Loucy (cell line): ENCODE measurements at regions not wholly inside any gene's neighbourhood (a gene's known extent, or its start where the extent isn't known, plus 50 kb on each side); places are given as distances from the start of the nearest gene placed in this dataset.

Experiments
- H2AFZ ChIP-seq: fragments of 200-600 bp; sonication (generic); 2 replicates; pipeline ENCODE4 v1.6.0; 2016; ENCODE audit warnings: antibody characterized with exemption, mild to moderate bottlenecking, low read length, moderate library complexity
- H3F3A ChIP-seq: fragments of 200-600 bp; 2 replicates; pipeline ENCODE4 v1.6.0; 2016; ENCODE audit warnings: antibody characterized with exemption, low read depth, mild to moderate bottlenecking
- H3K27me3 ChIP-seq: fragments of 200-600 bp; sonication (generic); 2 replicates; pipeline ENCODE4 v1.6.1; 2014; ENCODE audit warnings: low read length, mild to moderate bottlenecking; ENCODE audit not compliant: insufficient read depth, poor library complexity, severe bottlenecking
- H3K36me3 ChIP-seq: fragments of 200-600 bp; sonication (generic); 2 replicates; pipeline ENCODE4 v1.6.1; 2016; ENCODE audit warnings: low read length; ENCODE audit not compliant: insufficient read depth
- H3K4me1 ChIP-seq: fragments of 200-600 bp; sonication (generic); 2 replicates; pipeline ENCODE4 v1.5.1; 2014; ENCODE audit warnings: low read length, mild to moderate bottlenecking; ENCODE audit not compliant: insufficient read depth, poor library complexity, severe bottlenecking
- H3K4me2 ChIP-seq: fragments of 200-600 bp; sonication (generic); 2 replicates; pipeline ENCODE4 v1.6.0; 2014; ENCODE audit warnings: antibody characterized with exemption, low read length, low read depth, mild to moderate bottlenecking; ENCODE audit not compliant: poor library complexity, severe bottlenecking
- H3K4me3 ChIP-seq: fragments of 200-600 bp; sonication (generic); 2 replicates; pipeline ENCODE4 v1.5.1; 2014; ENCODE audit warnings: low read length, mild to moderate bottlenecking, mixed read lengths; ENCODE audit not compliant: poor library complexity, severe bottlenecking
- H3K79me2 ChIP-seq: fragments of 200-600 bp; sonication (generic); 2 replicates; pipeline ENCODE4 v1.6.1; 2014; ENCODE audit warnings: low read length; ENCODE audit not compliant: insufficient read depth
- H3K9ac ChIP-seq: fragments of 200-600 bp; sonication (generic); 2 replicates; pipeline ENCODE4 v1.6.0; 2014; ENCODE audit warnings: mild to moderate bottlenecking, low read depth, low read length, moderate library complexity; ENCODE audit not compliant: poor library complexity, severe bottlenecking
- H3K9me2 ChIP-seq: fragments of 200-600 bp; sonication (generic); replicated peaks from 2 replicates; pipeline ENCODE4 v1.6.1; 2016; ENCODE audit warnings: low read depth, low read length, mixed read lengths
- H3K9me3 ChIP-seq: fragments of 200-600 bp; sonication (generic); 2 replicates; pipeline ENCODE4 v1.6.1; 2014; ENCODE audit warnings: mild to moderate bottlenecking, antibody characterized with exemption, low read length, low read depth; ENCODE audit not compliant: insufficient read depth
- H4K20me1 ChIP-seq: fragments of 200-600 bp; sonication (generic); 2 replicates; pipeline ENCODE4 v1.6.0; 2014; ENCODE audit warnings: antibody characterized with exemption, low read length, mild to moderate bottlenecking; ENCODE audit not compliant: insufficient read depth, poor library complexity, severe bottlenecking
- CTCF ChIP-seq: fragments of 200-600 bp; sonication (generic); conservative IDR thresholded peaks from 2 replicates; pipeline ENCODE4 v1.5.1; 2014; ENCODE audit warnings: mild to moderate bottlenecking, antibody characterized with exemption, low read length
- EZH2phosphoT487 ChIP-seq: fragments of 200-600 bp; IDR thresholded peaks from 2 replicates; pipeline ENCODE4 v1.6.1; 2018; ENCODE audit warnings: antibody characterized with exemption, mild to moderate bottlenecking, moderate library complexity, borderline replicate concordance

- no peak overlapping the region for H3K4me3 ChIP-seq
- H3K4me1 ChIP-seq, result no peaks in the 10 kb centered on the region
- H4K20me1 ChIP-seq, result no peaks in the 10 kb centered on the region
- H3K9ac ChIP-seq, result no peak overlapping the region
- H3K36me3 ChIP-seq, result no peaks in the 10 kb centered on the region
- no peaks in the 10 kb centered on the region for H3K27me3 ChIP-seq
- no peak overlapping the region for H2AFZ ChIP-seq
- H3K9me3 ChIP-seq, result peaks cover 6% of the 10 kb centered on the region; the same call in 1 of the 2 replicates
- H3K79me2 ChIP-seq, result no peaks in the 10 kb centered on the region
- no peak overlapping the region for H3K4me2 ChIP-seq
- H3F3A ChIP-seq, result no peaks in the 10 kb centered on the region
- no peak for TF ChIP-seq CTCF
- no peak for TF ChIP-seq EZH2phosphoT487
- H3K9me2 ChIP-seq, result no peaks in the 10 kb centered on the region
These were observed 504.3 kb upstream of the ZFP42 start for GRCh38 chr4:187491286-187491685.

- no peak overlapping the region for H3K9ac ChIP-seq
- H3K27me3 ChIP-seq, result no peaks in the 10 kb centered on the region
- no peaks in the 10 kb centered on the region for H3K4me1 ChIP-seq
- H3K9me2 ChIP-seq, result no peaks in the 10 kb centered on the region
- no peak overlapping the region for H3K4me2 ChIP-seq
- H4K20me1 ChIP-seq, result no peaks in the 10 kb centered on the region
- no peak for TF ChIP-seq CTCF
- no peak for TF ChIP-seq EZH2phosphoT487
- no peaks in the 10 kb centered on the region for H3K79me2 ChIP-seq
- no peak overlapping the region for H3K4me3 ChIP-seq
- no peak overlapping the region for H2AFZ ChIP-seq
- peaks cover 6% of the 10 kb centered on the region; the same call in 1 of the 2 replicates for H3K9me3 ChIP-seq
- H3F3A ChIP-seq, result no peaks in the 10 kb centered on the region
- H3K36me3 ChIP-seq, result no peaks in the 10 kb centered on the region
These were observed 503.6 kb upstream of the ZFP42 start for GRCh38 chr4:187491959-187492358.

GRCh38 chr4:187493661-187494060, 501.9 kb upstream of the ZFP42 start:
- Histone ChIP-seq H3K9me2 (no peaks in the 10 kb centered on the region), H2AFZ (no peak overlapping the region)

More at GRCh38 chr4:187493661-187494060, 501.9 kb upstream of the ZFP42 start:
- peaks cover 9% of the 10 kb centered on the region; the same call in 1 of the 2 replicates for H3K9me3 ChIP-seq
- no peak overlapping the region for H3K4me3 ChIP-seq
- H3K9ac ChIP-seq, result no peak overlapping the region
- no peaks in the 10 kb centered on the region for H3F3A ChIP-seq
- H3K27me3 ChIP-seq, result no peaks in the 10 kb centered on the region
- H3K79me2 ChIP-seq, result no peaks in the 10 kb centered on the region
- H4K20me1 ChIP-seq, result no peaks in the 10 kb centered on the region
- TF ChIP-seq CTCF (no peak), EZH2phosphoT487 (no peak)
- H3K36me3 ChIP-seq, result no peaks in the 10 kb centered on the region
- H3K4me1 ChIP-seq, result no peaks in the 10 kb centered on the region
- no peak overlapping the region for H3K4me2 ChIP-seq
